GM12873 (cell line): ENCODE measurements at regions not wholly inside any gene's neighbourhood (a gene's known extent, or its start where the extent isn't known, plus 50 kb on each side); places are given as distances from the start of the nearest gene placed in this dataset.

Source experiments
- CTCF ChIP-seq: IDR thresholded peaks from 2 replicates; pipeline ENCODE4 v1.5.1; 2012; ENCODE audit warnings: low read depth, mild to moderate bottlenecking, moderate library complexity, low read length, control low read depth; ENCODE audit not compliant: insufficient read depth; ENCODE audit errors: missing control alignments

GRCh38 chr4:20181926-20182325, 69.8 kb upstream of the SLIT2 start:
- TF ChIP-seq CTCF = no peak

GRCh38 chr4:20180509-20180908, 71.2 kb upstream of the SLIT2 start:
- no peak for TF ChIP-seq CTCF

- TF ChIP-seq CTCF = no peak
Measured at GRCh38 chr4:20178902-20179576, 72.7 kb upstream of the SLIT2 start.

- TF ChIP-seq CTCF = no peak
Measured at GRCh38 chr4:20176881-20177280, 74.8 kb upstream of the SLIT2 start.

GRCh38 chr4:20172070-20172760, 79.5 kb upstream of the SLIT2 start:
- TF ChIP-seq CTCF = no peak

GRCh38 chr4:20166544-20166943, 85.2 kb upstream of the SLIT2 start:
- no peak for TF ChIP-seq CTCF

GRCh38 chr4:20159516-20159915, 92.2 kb upstream of the SLIT2 start:
- TF ChIP-seq CTCF = no peak
